ENCODE measurements at regions not wholly inside any gene's neighbourhood (a gene's known extent, or its start where the extent isn't known, plus 50 kb on each side); places are given as distances from the start of the nearest gene placed in this dataset.
"Not testable (repeated sequence)": the region's sequence is repeated elsewhere in the genome, so short reads cannot be mapped to it uniquely, and the experiment has no call there.

GRCh38 chr1:120288167-120288566 lies 111.8 kb upstream of the SEC22B start:
- peak; percentile 82 for ATAC-seq
- DNase-seq; intact Hi-C loops (cut with micrococcal nuclease): not testable (repeated sequence)

GRCh38 chr1:120282744-120283464 lies 106.6 kb upstream of the SEC22B start:
- peak; percentile 24 for ATAC-seq
- DNase-seq; intact Hi-C loops (cut with micrococcal nuclease): not testable (repeated sequence)

GRCh38 chr1:120278259-120278610 lies 101.9 kb upstream of the SEC22B start:
- DNase-seq; intact Hi-C loops (cut with micrococcal nuclease): not testable (repeated sequence)
- peak; percentile 35 for ATAC-seq

- intact Hi-C loops (cut with micrococcal nuclease); DNase-seq: not testable (repeated sequence)
- peak; percentile 87 for ATAC-seq
Measured at GRCh38 chr1:120277428-120278258, 101.3 kb upstream of the SEC22B start.

- intact Hi-C loops (cut with micrococcal nuclease), result not testable (repeated sequence)
- peak; percentile 56 for ATAC-seq
Measured at GRCh38 chr1:120276710-120277109, 100.4 kb upstream of the SEC22B start.

GRCh38 chr1:120274438-120274837 lies 98.1 kb upstream of the SEC22B start:
- ATAC-seq; DNase-seq; intact Hi-C loops (cut with micrococcal nuclease): not testable (repeated sequence)

More at GRCh38 chr1:120276710-120277109, 100.4 kb upstream of the SEC22B start:
- not testable (repeated sequence) for DNase-seq

- intact Hi-C loops (cut with micrococcal nuclease); DNase-seq; ATAC-seq: not testable (repeated sequence)
Measured at GRCh38 chr1:120273363-120273762, 97.0 kb upstream of the SEC22B start.

- DNase-seq; intact Hi-C loops (cut with micrococcal nuclease); ATAC-seq: not testable (repeated sequence)
Measured at GRCh38 chr1:120272242-120272641, 95.9 kb upstream of the SEC22B start.

GRCh38 chr1:120271561-120272221 lies 95.4 kb upstream of the SEC22B start:
- ATAC-seq; intact Hi-C loops (cut with micrococcal nuclease): not testable (repeated sequence)

GRCh38 chr1:120267894-120268551 lies 91.7 kb upstream of the SEC22B start:
- intact Hi-C loops (cut with micrococcal nuclease); DNase-seq; ATAC-seq: not testable (repeated sequence)

More at GRCh38 chr1:120271561-120272221, 95.4 kb upstream of the SEC22B start:
- not testable (repeated sequence) for DNase-seq

GRCh38 chr1:120264564-120264963 lies 88.2 kb upstream of the SEC22B start:
- intact Hi-C loops (cut with micrococcal nuclease); DNase-seq; ATAC-seq: not testable (repeated sequence)

- intact Hi-C loops (cut with micrococcal nuclease); DNase-seq: not testable (repeated sequence)
- peak; percentile 80 for ATAC-seq
Measured at GRCh38 chr1:120262791-120263751, 86.8 kb upstream of the SEC22B start.

- ATAC-seq, result peak; percentile 90
- intact Hi-C loops (cut with micrococcal nuclease); DNase-seq: not testable (repeated sequence)
Measured at GRCh38 chr1:120257778-120258105, 81.4 kb upstream of the SEC22B start.

GRCh38 chr1:120257064-120257777 lies 80.9 kb upstream of the SEC22B start:
- DNase-seq; ATAC-seq; intact Hi-C loops (cut with micrococcal nuclease): not testable (repeated sequence)

- ATAC-seq; DNase-seq; intact Hi-C loops (cut with micrococcal nuclease): not testable (repeated sequence)
Measured at GRCh38 chr1:120250756-120251155, 74.4 kb upstream of the SEC22B start.

GRCh38 chr1:120248726-120249427 lies 72.6 kb upstream of the SEC22B start:
- peak; percentile 62 for ATAC-seq
- DNase-seq; intact Hi-C loops (cut with micrococcal nuclease): not testable (repeated sequence)

GRCh38 chr1:120248203-120248602 lies 71.9 kb upstream of the SEC22B start:
- peak; percentile 46 for ATAC-seq
- intact Hi-C loops (cut with micrococcal nuclease); DNase-seq: not testable (repeated sequence)

Data from left ventricle myocardium superior (tissue), 1 donor.